ENCODE measurements at regions not wholly inside any gene's neighbourhood (a gene's known extent, or its start where the extent isn't known, plus 50 kb on each side); places are given as distances from the start of the nearest gene placed in this dataset.

DNA sequence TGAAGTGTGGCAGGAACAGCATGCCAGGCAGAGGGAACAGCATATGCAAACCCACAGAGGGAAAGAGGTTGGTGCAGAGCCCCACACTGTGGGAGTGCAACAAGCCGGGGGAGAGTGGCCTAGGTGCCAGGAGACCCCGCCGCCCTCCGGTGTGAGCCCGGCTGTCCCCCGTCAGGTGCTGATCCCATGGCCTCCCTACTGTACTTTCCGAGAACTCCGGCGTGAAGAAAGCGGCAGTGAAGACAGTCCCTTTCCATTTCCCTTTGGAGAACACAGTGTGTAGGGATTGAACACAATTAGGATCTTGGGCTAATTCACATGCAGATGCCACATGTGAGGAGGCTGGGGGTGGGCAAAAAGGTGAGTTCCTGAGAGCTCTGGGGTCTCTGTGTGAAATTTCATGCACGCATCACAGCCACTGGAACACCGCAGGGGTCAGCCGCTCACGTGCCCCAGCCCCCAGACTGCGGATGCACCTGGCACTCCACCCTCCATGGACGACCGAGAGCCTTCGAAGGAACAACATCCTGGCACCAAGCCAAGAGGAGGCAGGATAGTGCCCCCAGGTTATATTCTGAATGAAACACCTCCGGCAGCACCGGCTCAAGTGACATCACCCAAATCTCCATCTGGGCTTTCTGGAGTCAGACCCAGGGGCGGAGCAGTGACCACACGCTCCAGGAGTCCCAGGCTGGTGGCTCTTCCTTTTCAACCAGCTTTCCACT lies 82.1 kb upstream of the PPP2R2D start:
- TF ChIP-seq POLR2A (IDR thresholded peaks at IDR 0.05) (no peak), EP300 (IDR thresholded peaks at IDR 0.05) (no peak)
- TF ChIP-seq, protein P1, sequence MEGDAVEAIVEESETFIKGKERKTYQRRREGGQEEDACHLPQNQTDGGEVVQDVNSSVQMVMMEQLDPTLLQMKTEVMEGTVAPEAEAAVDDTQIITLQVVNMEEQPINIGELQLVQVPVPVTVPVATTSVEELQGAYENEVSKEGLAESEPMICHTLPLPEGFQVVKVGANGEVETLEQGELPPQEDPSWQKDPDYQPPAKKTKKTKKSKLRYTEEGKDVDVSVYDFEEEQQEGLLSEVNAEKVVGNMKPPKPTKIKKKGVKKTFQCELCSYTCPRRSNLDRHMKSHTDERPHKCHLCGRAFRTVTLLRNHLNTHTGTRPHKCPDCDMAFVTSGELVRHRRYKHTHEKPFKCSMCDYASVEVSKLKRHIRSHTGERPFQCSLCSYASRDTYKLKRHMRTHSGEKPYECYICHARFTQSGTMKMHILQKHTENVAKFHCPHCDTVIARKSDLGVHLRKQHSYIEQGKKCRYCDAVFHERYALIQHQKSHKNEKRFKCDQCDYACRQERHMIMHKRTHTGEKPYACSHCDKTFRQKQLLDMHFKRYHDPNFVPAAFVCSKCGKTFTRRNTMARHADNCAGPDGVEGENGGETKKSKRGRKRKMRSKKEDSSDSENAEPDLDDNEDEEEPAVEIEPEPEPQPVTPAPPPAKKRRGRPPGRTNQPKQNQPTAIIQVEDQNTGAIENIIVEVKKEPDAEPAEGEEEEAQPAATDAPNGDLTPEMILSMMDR (IDR thresholded peaks at IDR 0.05) = no peak
